HFFc6 (cell line): ENCODE measurements at regions not wholly inside any gene's neighbourhood (a gene's known extent, or its start where the extent isn't known, plus 50 kb on each side); places are given as distances from the start of the nearest gene placed in this dataset.

Experiments
- DNase-seq: peaks from one replicate; pipeline ENCODE4 v3.0.0-alpha.2; 2018
- H3K27ac Mint-ChIP-seq: 2 replicates; pipeline ENCODE4 v1.8.0; 2020; ENCODE audit warnings: mild to moderate bottlenecking, mixed read lengths
- H3K27me3 Mint-ChIP-seq: 2 replicates; pipeline ENCODE4 v1.8.0; 2021; ENCODE audit warnings: mild to moderate bottlenecking, moderate library complexity, mixed read lengths; ENCODE audit not compliant: insufficient read depth
- H3K36me3 Mint-ChIP-seq: 2 replicates; pipeline ENCODE4 v1.8.0; 2021; ENCODE audit warnings: low read depth, mixed read lengths
- H3K4me1 Mint-ChIP-seq: 2 replicates; pipeline ENCODE4 v1.8.0; 2020; ENCODE audit warnings: low read depth, mixed read lengths
- H3K4me3 Mint-ChIP-seq: 2 replicates; pipeline ENCODE4 v1.8.0; 2020; ENCODE audit warnings: mild to moderate bottlenecking, moderate library complexity, mixed read lengths
- H3K9me3 Mint-ChIP-seq: 2 replicates; pipeline ENCODE4 v1.8.0; 2020; ENCODE audit warnings: mild to moderate bottlenecking, mixed read lengths
- TF ChIP-seq, protein P1 (sequence below): fragments of 200-600 bp; sonication (generic); IDR thresholded peaks from 2 replicates; pipeline ENCODE4 v1.5.0; 2021; ENCODE audit warnings: antibody characterized with exemption, mild to moderate bottlenecking

DNA sequence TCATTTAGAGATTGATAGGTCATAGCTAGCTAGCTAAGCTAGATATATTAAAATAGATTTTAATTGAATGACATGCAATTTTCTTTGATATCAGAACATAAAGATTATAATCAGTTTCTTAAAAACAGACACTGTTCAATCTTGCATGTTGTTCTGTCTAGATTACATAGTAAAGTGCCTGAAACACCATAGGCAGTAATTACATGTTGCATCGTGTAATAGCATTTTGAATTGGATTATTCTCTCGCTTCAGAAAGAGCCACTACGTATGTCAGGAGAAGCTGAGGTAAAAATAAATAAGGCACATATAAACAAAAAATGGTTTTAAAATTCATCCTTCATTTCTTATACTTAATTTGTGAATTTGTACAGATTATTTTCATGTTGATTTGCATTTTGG is 148.0 kb upstream of the CDH12 start:
- Mint-ChIP-seq H3K27ac (no peak overlapping the region), H3K4me1 (no peaks in the 10 kb centered on the region), H3K4me3 (no peak overlapping the region), H3K9me3 (peaks cover 9% of the 10 kb centered on the region), H3K27me3 (no peaks in the 10 kb centered on the region), H3K36me3 (no peaks in the 10 kb centered on the region)
- TF ChIP-seq, protein P1, sequence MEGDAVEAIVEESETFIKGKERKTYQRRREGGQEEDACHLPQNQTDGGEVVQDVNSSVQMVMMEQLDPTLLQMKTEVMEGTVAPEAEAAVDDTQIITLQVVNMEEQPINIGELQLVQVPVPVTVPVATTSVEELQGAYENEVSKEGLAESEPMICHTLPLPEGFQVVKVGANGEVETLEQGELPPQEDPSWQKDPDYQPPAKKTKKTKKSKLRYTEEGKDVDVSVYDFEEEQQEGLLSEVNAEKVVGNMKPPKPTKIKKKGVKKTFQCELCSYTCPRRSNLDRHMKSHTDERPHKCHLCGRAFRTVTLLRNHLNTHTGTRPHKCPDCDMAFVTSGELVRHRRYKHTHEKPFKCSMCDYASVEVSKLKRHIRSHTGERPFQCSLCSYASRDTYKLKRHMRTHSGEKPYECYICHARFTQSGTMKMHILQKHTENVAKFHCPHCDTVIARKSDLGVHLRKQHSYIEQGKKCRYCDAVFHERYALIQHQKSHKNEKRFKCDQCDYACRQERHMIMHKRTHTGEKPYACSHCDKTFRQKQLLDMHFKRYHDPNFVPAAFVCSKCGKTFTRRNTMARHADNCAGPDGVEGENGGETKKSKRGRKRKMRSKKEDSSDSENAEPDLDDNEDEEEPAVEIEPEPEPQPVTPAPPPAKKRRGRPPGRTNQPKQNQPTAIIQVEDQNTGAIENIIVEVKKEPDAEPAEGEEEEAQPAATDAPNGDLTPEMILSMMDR = no peak
- DNase-seq = no peak

DNA sequence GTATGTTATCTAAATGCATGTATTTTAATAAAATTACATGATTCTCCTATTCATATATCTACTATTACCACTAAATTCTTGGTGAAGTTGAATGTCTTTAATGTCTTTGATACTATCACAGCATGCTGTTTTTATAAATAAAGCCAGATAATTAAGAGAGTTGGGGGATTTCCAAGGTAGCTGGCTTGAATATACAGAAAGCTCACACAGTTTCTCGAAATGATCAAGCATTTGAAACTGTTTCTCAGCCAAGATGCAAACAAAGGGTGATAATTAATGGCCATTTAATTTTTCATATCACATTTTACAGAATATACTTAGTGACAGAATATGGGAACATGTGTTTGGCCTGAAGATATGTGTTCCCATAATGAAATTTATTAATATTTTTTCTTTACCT is 145.6 kb upstream of the CDH12 start:
- H3K4me3 Mint-ChIP-seq = no peak overlapping the region
- no peak for DNase-seq
- TF ChIP-seq, protein P1 = no peak
- peaks cover 22% of the 10 kb centered on the region for H3K9me3 Mint-ChIP-seq
- H3K36me3 Mint-ChIP-seq = no peaks in the 10 kb centered on the region
- no peaks in the 10 kb centered on the region for H3K27me3 Mint-ChIP-seq
- H3K27ac Mint-ChIP-seq = no peak overlapping the region
- no peaks in the 10 kb centered on the region for H3K4me1 Mint-ChIP-seq

DNA sequence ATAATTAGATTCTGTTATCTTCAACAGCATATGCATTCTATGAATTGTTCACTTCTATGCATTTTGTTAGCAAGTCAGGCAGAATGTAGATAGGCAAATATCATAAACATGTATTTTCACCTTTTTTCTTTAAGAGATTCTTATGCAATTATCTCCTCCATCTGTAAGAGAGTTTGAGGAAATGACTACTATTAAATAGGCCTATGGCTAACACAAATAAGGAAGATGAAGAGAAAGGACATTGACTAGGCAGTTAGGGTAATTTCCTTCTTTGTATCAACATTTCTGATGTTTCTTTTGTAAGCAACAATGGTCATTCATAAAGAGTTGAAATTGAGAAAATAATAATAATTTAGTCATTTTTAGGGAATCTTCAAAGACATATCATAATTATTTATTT is 145.2 kb upstream of the CDH12 start:
- Mint-ChIP-seq H3K36me3 (no peaks in the 10 kb centered on the region), H3K9me3 (peaks cover 24% of the 10 kb centered on the region), H3K27me3 (no peaks in the 10 kb centered on the region), H3K4me3 (no peak overlapping the region), H3K4me1 (no peaks in the 10 kb centered on the region), H3K27ac (no peak overlapping the region)
- TF ChIP-seq, protein P1 = no peak
- DNase-seq = no peak

DNA sequence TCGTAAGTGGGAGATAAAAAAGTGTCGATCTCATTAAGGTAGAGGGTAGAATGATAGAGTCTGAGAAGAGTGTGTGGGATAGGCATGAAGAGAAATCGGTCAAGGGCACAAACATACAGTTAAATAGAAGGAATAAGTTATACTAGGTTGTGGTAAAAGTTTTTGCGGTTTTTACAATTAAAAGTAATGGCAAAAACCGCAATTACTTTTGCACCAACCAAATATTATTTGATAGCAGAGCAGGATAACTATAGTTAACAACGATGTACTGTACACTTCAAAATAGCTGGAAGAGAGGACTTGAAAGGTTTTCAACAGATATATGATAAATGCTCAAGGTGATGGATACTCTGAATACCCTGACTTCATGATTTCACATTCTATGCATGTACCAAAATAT is 135.8 kb upstream of the CDH12 start:
- TF ChIP-seq, protein P1 = no peak
- Mint-ChIP-seq H3K9me3 (peaks cover 26% of the 10 kb centered on the region), H3K27ac (no peak overlapping the region)

DNA sequence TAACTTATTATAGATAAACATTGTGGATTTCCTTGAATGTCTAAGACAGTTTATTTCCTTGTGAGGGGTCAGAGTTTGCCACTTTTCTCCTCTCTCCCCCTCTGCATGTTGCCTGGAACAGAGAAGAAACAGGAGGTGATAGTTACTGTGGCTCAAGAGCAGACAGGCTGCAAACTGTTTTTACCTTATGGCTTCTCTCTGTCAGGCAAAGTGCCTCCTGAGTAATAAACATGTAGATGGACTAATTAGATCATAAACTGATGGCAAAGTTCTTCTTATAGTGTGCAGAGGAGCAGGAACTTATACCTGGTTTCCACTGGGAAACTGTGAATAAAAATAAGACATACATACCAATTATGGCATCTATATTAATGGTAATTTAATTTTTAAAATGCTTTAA is 133.1 kb upstream of the CDH12 start:
- no peaks in the 10 kb centered on the region; the same call in 1 of the 2 replicates for H3K27me3 Mint-ChIP-seq
- TF ChIP-seq, protein P1 = no peak
- DNase-seq = no peak
- no peaks in the 10 kb centered on the region for H3K4me1 Mint-ChIP-seq
- peaks cover 22% of the 10 kb centered on the region for H3K9me3 Mint-ChIP-seq
- H3K4me3 Mint-ChIP-seq = no peak overlapping the region
- no peaks in the 10 kb centered on the region for H3K36me3 Mint-ChIP-seq
- H3K27ac Mint-ChIP-seq = no peak overlapping the region

More for the DNA sequence above, 135.8 kb upstream of the CDH12 start:
- Mint-ChIP-seq H3K27me3 (no peaks in the 10 kb centered on the region; the same call in 1 of the 2 replicates), H3K36me3 (peaks cover 3% of the 10 kb centered on the region; the same call in 1 of the 2 replicates), H3K4me3 (no peak overlapping the region), H3K4me1 (no peaks in the 10 kb centered on the region)
- no peak for DNase-seq

DNA sequence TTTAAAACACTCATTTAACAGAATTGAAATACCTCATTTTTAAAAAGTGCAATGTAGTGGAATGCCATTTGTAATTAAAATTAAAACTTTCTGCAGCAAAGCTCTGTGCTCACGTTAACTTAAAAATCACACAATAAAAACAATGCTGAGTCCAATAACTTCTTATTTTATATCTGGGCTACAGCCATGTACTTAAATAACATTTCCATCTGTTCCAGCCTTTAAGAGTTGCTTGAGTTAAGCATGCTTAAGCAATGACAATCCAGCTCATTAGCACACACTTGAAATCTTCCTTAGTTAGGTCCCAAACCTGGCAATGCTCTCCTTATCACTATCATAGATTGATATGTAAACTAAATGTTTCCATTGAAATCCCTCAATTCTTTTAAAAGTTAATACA is 132.3 kb upstream of the CDH12 start:
- peaks cover 20% of the 10 kb centered on the region for H3K9me3 Mint-ChIP-seq
- H3K36me3 Mint-ChIP-seq = no peaks in the 10 kb centered on the region
- TF ChIP-seq, protein P1 = no peak
- no peak overlapping the region for H3K4me3 Mint-ChIP-seq
- H3K27me3 Mint-ChIP-seq = no peaks in the 10 kb centered on the region; the same call in 1 of the 2 replicates
- DNase-seq = no peak
- no peak overlapping the region for H3K27ac Mint-ChIP-seq
- H3K4me1 Mint-ChIP-seq = no peaks in the 10 kb centered on the region
